Stimulated activated CD4-positive, alpha-beta T cell treated with anti-CD3 and anti-CD28 coated beads, Interleukin-12 subunit alpha, Interleukin-12 subunit beta, amount 100 ng/mL, for 4 hours (primary cell): ENCODE measurements at regions not wholly inside any gene's neighbourhood (a gene's known extent, or its start where the extent isn't known, plus 50 kb on each side); places are given as distances from the start of the nearest gene placed in this dataset.

Source experiments
- DNase-seq: peaks from one replicate; pipeline ENCODE4 v3.0.0-alpha.2; 2020

- no peak for DNase-seq
Measured at GRCh38 chr12:61701471-61701870, 558.7 kb upstream of the USP15 start.

GRCh38 chr12:61706783-61707182, 553.4 kb upstream of the USP15 start:
- no peak for DNase-seq

- DNase-seq: no peak
Measured at GRCh38 chr12:61713121-61713520, 547.1 kb upstream of the USP15 start.

- no peak for DNase-seq
Measured at GRCh38 chr12:61717986-61718385, 542.2 kb upstream of the USP15 start.

- DNase-seq: no peak
Measured at GRCh38 chr12:61739925-61740324, 520.3 kb upstream of the USP15 start.

- no peak for DNase-seq
Measured at GRCh38 chr12:61750604-61751003, 509.6 kb upstream of the USP15 start.

GRCh38 chr12:61754214-61754613, 506.0 kb upstream of the USP15 start:
- DNase-seq: no peak

- no peak for DNase-seq
Measured at GRCh38 chr12:61757831-61758505, 502.2 kb upstream of the USP15 start.

GRCh38 chr12:61758661-61759060, 501.5 kb upstream of the USP15 start:
- DNase-seq: no peak

- no peak for DNase-seq
Measured at GRCh38 chr12:61765926-61766325, 494.3 kb upstream of the USP15 start.

- no peak for DNase-seq
Measured at GRCh38 chr12:61780435-61780834, 479.8 kb upstream of the USP15 start.

- no peak for DNase-seq
Measured at GRCh38 chr12:61781021-61781581, 479.1 kb upstream of the USP15 start.

- no peak for DNase-seq
Measured at GRCh38 chr12:61796846-61797245, 463.4 kb upstream of the USP15 start.

GRCh38 chr12:61797266-61797665, 462.9 kb upstream of the USP15 start:
- DNase-seq: no peak

- DNase-seq: no peak
Measured at GRCh38 chr12:61798778-61799177, 461.4 kb upstream of the USP15 start.

- DNase-seq: no peak
Measured at GRCh38 chr12:61804301-61804700, 455.9 kb upstream of the USP15 start.

GRCh38 chr12:61808856-61809255, 451.3 kb upstream of the USP15 start:
- no peak for DNase-seq

- no peak for DNase-seq
Measured at GRCh38 chr12:61810486-61810885, 449.7 kb upstream of the USP15 start.

- DNase-seq: no peak
Measured at GRCh38 chr12:61821381-61821780, 438.8 kb upstream of the USP15 start.

GRCh38 chr12:61823102-61823501, 437.1 kb upstream of the USP15 start:
- DNase-seq: no peak

- no peak for DNase-seq
Measured at GRCh38 chr12:61846765-61847164, 413.4 kb upstream of the USP15 start.

GRCh38 chr12:61848893-61849292, 411.3 kb upstream of the USP15 start:
- no peak for DNase-seq

GRCh38 chr12:61853945-61854344, 406.3 kb upstream of the USP15 start:
- DNase-seq: no peak

- no peak for DNase-seq
Measured at GRCh38 chr12:61854902-61855301, 405.3 kb upstream of the USP15 start.

GRCh38 chr12:61857968-61858367, 402.2 kb upstream of the USP15 start:
- no peak for DNase-seq
